Thyroid gland (tissue), 4 donors: ENCODE measurements at regions not wholly inside any gene's neighbourhood (a gene's known extent, or its start where the extent isn't known, plus 50 kb on each side); places are given as distances from the start of the nearest gene placed in this dataset.

Experiments used
- POLR2A ChIP-seq, 2 donors: fragments of 450-650 bp; IDR thresholded peaks; one replicate each; pipeline ENCODE4 v1.6.1; 2017; ENCODE audit warnings: antibody characterized with exemption in 2 of 2, mild to moderate bottlenecking in 2 of 2, moderate library complexity in 1 of 2
- TF ChIP-seq, protein P1 (sequence below), 6 experiments: fragments of 200-600 bp in 3 of 6; fragments of 450-650 bp in 3 of 6; sonication (generic) in 3 of 6; IDR thresholded peaks; one replicate each; pipeline ENCODE4 v1.5.1; 2016 to 2019; ENCODE audit warnings: antibody characterized with exemption in 6 of 6, mild to moderate bottlenecking in 2 of 6, inconsistent platforms in 1 of 6, moderate library complexity in 1 of 6

DNA sequence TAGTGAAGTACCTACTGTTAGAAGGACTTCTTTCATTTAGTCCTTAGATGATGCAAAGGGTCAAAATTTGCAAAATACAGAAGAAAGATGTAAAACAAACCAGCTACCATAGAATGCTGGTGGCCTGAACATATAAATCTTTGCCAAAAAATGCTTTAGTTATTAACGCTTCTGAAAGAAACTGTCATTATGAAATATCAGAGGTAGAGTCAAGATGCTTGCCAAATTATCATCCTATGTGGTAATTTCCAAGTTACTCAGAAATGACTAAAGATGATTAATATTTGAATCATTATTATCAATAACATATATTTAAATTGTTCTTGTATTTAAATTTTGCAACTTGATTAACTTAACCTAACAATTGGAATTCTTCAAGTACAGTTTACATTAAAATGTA lies 588.4 kb upstream of the FAM241A start:
- TF ChIP-seq, protein P1, sequence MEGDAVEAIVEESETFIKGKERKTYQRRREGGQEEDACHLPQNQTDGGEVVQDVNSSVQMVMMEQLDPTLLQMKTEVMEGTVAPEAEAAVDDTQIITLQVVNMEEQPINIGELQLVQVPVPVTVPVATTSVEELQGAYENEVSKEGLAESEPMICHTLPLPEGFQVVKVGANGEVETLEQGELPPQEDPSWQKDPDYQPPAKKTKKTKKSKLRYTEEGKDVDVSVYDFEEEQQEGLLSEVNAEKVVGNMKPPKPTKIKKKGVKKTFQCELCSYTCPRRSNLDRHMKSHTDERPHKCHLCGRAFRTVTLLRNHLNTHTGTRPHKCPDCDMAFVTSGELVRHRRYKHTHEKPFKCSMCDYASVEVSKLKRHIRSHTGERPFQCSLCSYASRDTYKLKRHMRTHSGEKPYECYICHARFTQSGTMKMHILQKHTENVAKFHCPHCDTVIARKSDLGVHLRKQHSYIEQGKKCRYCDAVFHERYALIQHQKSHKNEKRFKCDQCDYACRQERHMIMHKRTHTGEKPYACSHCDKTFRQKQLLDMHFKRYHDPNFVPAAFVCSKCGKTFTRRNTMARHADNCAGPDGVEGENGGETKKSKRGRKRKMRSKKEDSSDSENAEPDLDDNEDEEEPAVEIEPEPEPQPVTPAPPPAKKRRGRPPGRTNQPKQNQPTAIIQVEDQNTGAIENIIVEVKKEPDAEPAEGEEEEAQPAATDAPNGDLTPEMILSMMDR (IDR thresholded peaks at IDR 0.05), result no peak
- TF ChIP-seq POLR2A (IDR thresholded peaks at IDR 0.05), result no peak
